PFSK-1 (cell line): ENCODE measurements at regions not wholly inside any gene's neighbourhood (a gene's known extent, or its start where the extent isn't known, plus 50 kb on each side); places are given as distances from the start of the nearest gene placed in this dataset.

Experiments
- POLR2AphosphoS5 ChIP-seq: IDR thresholded peaks from 2 replicates; pipeline ENCODE4 v1.6.1; 2012; ENCODE audit warnings: low read depth, mild to moderate bottlenecking, control low read depth, low read length, moderate library complexity
- SIN3A ChIP-seq: IDR thresholded peaks from 2 replicates; pipeline ENCODE4 v1.6.1; 2012; ENCODE audit warnings: mild to moderate bottlenecking, low read length, moderate library complexity, borderline replicate concordance; ENCODE audit not compliant: insufficient read depth
- TAF1 ChIP-seq: IDR thresholded peaks from 2 replicates; pipeline ENCODE4 v1.6.1; 2012; ENCODE audit warnings: low read length, control low read depth, borderline replicate concordance; ENCODE audit not compliant: insufficient read depth

DNA sequence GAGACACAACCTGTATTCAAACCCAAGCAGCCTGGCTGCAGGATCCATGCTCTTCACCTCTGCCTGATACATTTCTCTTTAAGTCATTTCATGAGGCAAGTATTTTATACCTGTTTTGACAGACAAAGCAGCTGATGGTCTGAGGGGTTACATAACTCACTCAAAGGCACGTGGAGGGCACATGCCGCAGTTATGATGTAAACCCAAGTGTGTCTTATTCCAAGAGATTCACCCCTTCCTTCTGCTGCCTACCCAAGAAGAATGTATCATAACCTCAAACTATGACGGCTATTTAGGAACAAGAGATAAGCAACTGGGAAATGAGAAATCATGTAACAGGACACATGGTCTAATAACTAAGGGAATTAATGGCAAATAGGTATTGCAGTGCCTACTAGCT lies 329.8 kb upstream of the TMPO start:
- TF ChIP-seq TAF1 (no peak), POLR2AphosphoS5 (no peak), SIN3A (no peak)
